GM12878 (cell line): ENCODE measurements at regions not wholly inside any gene's neighbourhood (a gene's known extent, or its start where the extent isn't known, plus 50 kb on each side); places are given as distances from the start of the nearest gene placed in this dataset.

Experiments
- ATAC-seq: fragments of 200-7000 bp; cut with Tn5 transposase; 3 replicates; pipeline ENCODE4 v1.9.1; 2020; ENCODE audit warnings: mild to moderate bottlenecking, moderate library complexity
- BruUV-seq: library from RNA; stranded (reverse); fragments of 400-500 nt; replicated peaks from 2 replicates; lab custom pipeline; 2021; lab: Mats Ljungman, UMichigan
- CTCF ChIA-PET: fragments of 300-600 bp; sonication (Branson Sonifier 250); formaldehyde crosslinking; extraction: SDS; loops from one replicate; lab custom pipeline; 2021; ENCODE audit warnings: inconsistent platforms; lab: Yijun Ruan, JAX
- POLR2A ChIA-PET: fragments of 350-600 bp; formaldehyde crosslinking; extraction: SDS; loops from one replicate; lab custom pipeline; 2021; ENCODE audit warnings: inconsistent platforms; lab: Charles Lee
- RAD21 ChIA-PET: fragments of 300-600 bp; sonication (Branson Sonifier 250); formaldehyde crosslinking; loops from one replicate; lab custom pipeline; 2023; ENCODE audit warnings: antibody characterized with exemption; ENCODE audit not compliant: unreplicated experiment; lab: Charles Lee
- SMC1A ChIA-PET: fragments of 300-600 bp; sonication (Branson Sonifier 250); formaldehyde crosslinking; loops from one replicate; lab custom pipeline; 2023; ENCODE audit not compliant: unreplicated experiment, uncharacterized antibody; lab: Charles Lee
- DNase-seq: peaks from one replicate; pipeline ENCODE4 v3.0.0-alpha.2; 2011; ENCODE audit warnings: low read depth, low spot score
- FAIRE-seq: peaks from 3 replicates; lab custom pipeline; 2011; peaks lifted over from hg19 to GRCh38; lab: Jason Lieb, UNC
- H2AFZ ChIP-seq: 2 replicates; pipeline ENCODE4 v1.6.0; 2011; ENCODE audit warnings: low read depth, low read length, control low read depth; ENCODE audit not compliant: control insufficient read depth
- H3K27ac ChIP-seq: 2 replicates; pipeline ENCODE4 v1.5.1; 2011; ENCODE audit warnings: control low read depth; ENCODE audit not compliant: control insufficient read depth, insufficient read depth
- H3K27me3 ChIP-seq, 2 experiments: replicated peaks in 1 of 2; 2 replicates each; pipeline versions ENCODE4 v1.6.0 to v1.6.1; 2011; ENCODE audit warnings: low read length in 1 of 2; ENCODE audit not compliant: control insufficient read depth in 2 of 2, insufficient read depth in 2 of 2
- H3K36me3 ChIP-seq, 2 experiments: 2 replicates each; pipeline ENCODE4 v1.5.1; 2011; ENCODE audit warnings: low read length in 1 of 2; ENCODE audit not compliant: control insufficient read depth in 2 of 2, insufficient read depth in 2 of 2
- H3K4me1 ChIP-seq: 2 replicates; pipeline ENCODE4 v1.6.1; 2011; ENCODE audit warnings: mild to moderate bottlenecking, low read length, moderate library complexity, mixed read lengths; ENCODE audit not compliant: control insufficient read depth, insufficient read depth
- H3K4me2 ChIP-seq: 2 replicates; pipeline ENCODE4 v1.6.0; 2011; ENCODE audit warnings: control low read depth; ENCODE audit not compliant: control insufficient read depth, insufficient read depth
- H3K4me3 ChIP-seq: fragments of 200-600 bp; sonication (generic); 2 replicates; pipeline ENCODE4 v1.5.1; 2016
- H3K79me2 ChIP-seq: 2 replicates; pipeline ENCODE4 v1.6.0; 2011; ENCODE audit warnings: low read length; ENCODE audit not compliant: control insufficient read depth, insufficient read depth
- H3K9ac ChIP-seq: 2 replicates; pipeline ENCODE4 v1.8.0; 2011; ENCODE audit warnings: low read length, control low read depth, mixed read lengths; ENCODE audit not compliant: control insufficient read depth, insufficient read depth
- H3K9me3 ChIP-seq: replicated peaks from 3 replicates; pipeline ENCODE4 v1.5.1; 2011; ENCODE audit warnings: mild to moderate bottlenecking, low read length; ENCODE audit not compliant: control insufficient read depth, insufficient read depth
- H4K20me1 ChIP-seq: 2 replicates; pipeline ENCODE4 v1.6.0; 2011; ENCODE audit not compliant: control insufficient read depth, insufficient read depth
- ASH2L ChIP-seq: fragments of 300-600, 200-600 bp; sonication (generic); IDR thresholded peaks from 2 replicates; pipeline ENCODE4 v1.6.1; 2017; ENCODE audit warnings: low read depth, mild to moderate bottlenecking, borderline replicate concordance
- BCLAF1 ChIP-seq: fragments of 450-650 bp; IDR thresholded peaks from 2 replicates; pipeline ENCODE4 v1.6.1; 2017; ENCODE audit warnings: antibody characterized with exemption, mild to moderate bottlenecking, moderate library complexity
- CEBPZ ChIP-seq: fragments of 150-350 bp; IDR thresholded peaks from 2 replicates; pipeline ENCODE4 v1.6.1; 2016; ENCODE audit warnings: low read depth, low read length
- HDAC2 ChIP-seq: fragments of 200-600 bp; sonication (generic); IDR thresholded peaks from 2 replicates; pipeline ENCODE4 v1.6.1; 2017
- MEF2A ChIP-seq: IDR thresholded peaks from 2 replicates; pipeline ENCODE4 v1.6.1; 2011; ENCODE audit warnings: low read depth, mild to moderate bottlenecking, low read length, moderate library complexity; ENCODE audit not compliant: insufficient read depth
- MTA3 ChIP-seq: IDR thresholded peaks from 2 replicates; pipeline ENCODE4 v1.6.1; 2012; ENCODE audit warnings: low read length, inconsistent platforms, borderline replicate concordance
- NFIC ChIP-seq: IDR thresholded peaks from 2 replicates; pipeline ENCODE4 v1.6.1; 2012; ENCODE audit warnings: low read depth, mild to moderate bottlenecking, inconsistent platforms, low read length, moderate library complexity
- RB1 ChIP-seq: fragments of 450-650 bp; formaldehyde crosslinking; IDR thresholded peaks from 2 replicates; pipeline ENCODE4 v1.6.1; 2017; ENCODE audit warnings: mild to moderate bottlenecking, borderline replicate concordance
- SKIL ChIP-seq: fragments of 450-650 bp; IDR thresholded peaks from 2 replicates; pipeline ENCODE4 v1.6.1; 2017; ENCODE audit warnings: mild to moderate bottlenecking, low read depth, inconsistent platforms; ENCODE audit not compliant: poor library complexity, severe bottlenecking
- SMAD5 ChIP-seq: IDR thresholded peaks from 2 replicates; pipeline ENCODE4 v1.6.1; 2016; ENCODE audit warnings: antibody characterized with exemption, low read depth
- STAT1 ChIP-seq: fragments of 450-650 bp; conservative IDR thresholded peaks from 2 replicates; pipeline ENCODE4 v1.6.1; 2014; ENCODE audit warnings: antibody characterized with exemption, mild to moderate bottlenecking
- TARDBP ChIP-seq: IDR thresholded peaks from 2 replicates; pipeline ENCODE4 v1.6.1; 2016; ENCODE audit warnings: borderline replicate concordance
- TBL1XR1 ChIP-seq: IDR thresholded peaks from 2 replicates; pipeline ENCODE4 v1.6.1; 2012; ENCODE audit warnings: low read depth, low read length, improper control_type of control experiment
- ZBTB11 ChIP-seq: fragments of 450-650 bp; formaldehyde crosslinking; IDR thresholded peaks from 2 replicates; pipeline ENCODE4 v1.5.0; 2022; ENCODE audit warnings: mild to moderate bottlenecking, missing genetic modification characterization
- WGBS: methylation state at CpG from one replicate; pipeline ENCODE4 v1.1.6; 2016; ENCODE audit warnings: low lambda C conversion rate; ENCODE audit not compliant: insufficient replicate concordance, insufficient coverage; ENCODE audit errors: missing lambda C conversion rate; 5-methylcytosine and 5-hydroxymethylcytosine counted together
- in situ Hi-C: fragments of 300-500 bp; cut with MboI; formaldehyde crosslinking; loops from 9 replicates; pipeline ENCODE4 v1.14.3; 2018; ENCODE audit warnings: mixed read lengths
- intact Hi-C: fragments of 100-400 bp; cut with micrococcal nuclease; formaldehyde crosslinking; loops from one replicate; pipeline ENCODE4 v1.14.2; 2022; ENCODE audit not compliant: unreplicated experiment

- Histone ChIP-seq H3K36me3 (no peaks in the 10 kb centered on the region), H3K4me3 (no peak overlapping the region), H3K27me3 (no peaks in the 10 kb centered on the region), H3K4me2 (no peak overlapping the region), H3K4me1 (peaks cover 3% of the 10 kb centered on the region; the same call in 1 of the 2 replicates), H3K9ac (no peak overlapping the region), H3K27ac (no peak overlapping the region), H2AFZ (no peak overlapping the region), H3K9me3 (no peaks in the 10 kb centered on the region), H4K20me1 (no peaks in the 10 kb centered on the region), H3K79me2 (no peaks in the 10 kb centered on the region)
- FAIRE-seq: no peak
- 0% methylated on average over 1 of the region's 1 CpG for WGBS
- no peak for DNase-seq
- ChIA-PET SMC1A (no interaction called here), CTCF (no interaction called here), RAD21 (no interaction called here), POLR2A (no interaction called here)
- TF ChIP-seq SMAD5: no peak
- TF ChIP-seq MTA3: no peak
- TF ChIP-seq TBL1XR1: no peak
- TF ChIP-seq TARDBP: no peak
- no peak for TF ChIP-seq SKIL
- no peak for TF ChIP-seq CEBPZ
- no peak for TF ChIP-seq ASH2L
- TF ChIP-seq HDAC2: no peak
- no peak for TF ChIP-seq NFIC
- no peak for TF ChIP-seq ZBTB11
- TF ChIP-seq STAT1: no peak
- TF ChIP-seq RB1: no peak
- no peak for TF ChIP-seq MEF2A
- no peak for TF ChIP-seq BCLAF1
- no TSS peak for BruUV-seq
- ATAC-seq: no peak
- intact Hi-C loops: no loop called here
- in situ Hi-C loops: no loop called here
Observed at GRCh38 chr3:117595615-117596014, 886.0 kb downstream of the TUSC7 start.
